ENCODE measurements at regions not wholly inside any gene's neighbourhood (a gene's known extent, or its start where the extent isn't known, plus 50 kb on each side); places are given as distances from the start of the nearest gene placed in this dataset.

DNA sequence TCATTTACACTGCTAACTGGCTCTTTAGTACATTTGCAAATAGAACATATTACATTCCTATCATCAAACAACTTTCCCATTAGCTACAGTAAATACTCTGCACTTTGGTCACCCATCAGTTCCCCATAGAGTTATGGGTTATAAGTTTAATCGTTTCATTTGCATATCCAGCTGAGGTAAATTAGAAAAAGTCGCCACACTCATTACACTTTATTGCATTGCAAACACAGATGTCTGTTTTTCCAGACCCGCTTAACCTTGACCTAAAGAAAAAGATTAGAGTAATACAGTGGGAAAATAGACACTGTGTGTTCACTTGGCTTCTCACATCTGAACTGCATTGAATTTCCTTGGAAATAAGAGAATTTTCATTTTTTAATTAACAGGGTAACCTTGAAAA lies 213.1 kb upstream of the PSMD7 start:
- TF ChIP-seq, protein P1, sequence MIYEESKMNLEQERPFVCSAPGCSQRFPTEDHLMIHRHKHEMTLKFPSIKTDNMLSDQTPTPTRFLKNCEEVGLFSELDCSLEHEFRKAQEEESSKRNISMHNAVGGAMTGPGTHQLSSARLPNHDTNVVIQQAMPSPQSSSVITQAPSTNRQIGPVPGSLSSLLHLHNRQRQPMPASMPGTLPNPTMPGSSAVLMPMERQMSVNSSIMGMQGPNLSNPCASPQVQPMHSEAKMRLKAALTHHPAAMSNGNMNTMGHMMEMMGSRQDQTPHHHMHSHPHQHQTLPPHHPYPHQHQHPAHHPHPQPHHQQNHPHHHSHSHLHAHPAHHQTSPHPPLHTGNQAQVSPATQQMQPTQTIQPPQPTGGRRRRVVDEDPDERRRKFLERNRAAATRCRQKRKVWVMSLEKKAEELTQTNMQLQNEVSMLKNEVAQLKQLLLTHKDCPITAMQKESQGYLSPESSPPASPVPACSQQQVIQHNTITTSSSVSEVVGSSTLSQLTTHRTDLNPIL (CRISPR knock-in tag; IDR thresholded peaks at IDR 0.05; ENCODE audit: low read depth) = no peak
- TF ChIP-seq, protein P2, sequence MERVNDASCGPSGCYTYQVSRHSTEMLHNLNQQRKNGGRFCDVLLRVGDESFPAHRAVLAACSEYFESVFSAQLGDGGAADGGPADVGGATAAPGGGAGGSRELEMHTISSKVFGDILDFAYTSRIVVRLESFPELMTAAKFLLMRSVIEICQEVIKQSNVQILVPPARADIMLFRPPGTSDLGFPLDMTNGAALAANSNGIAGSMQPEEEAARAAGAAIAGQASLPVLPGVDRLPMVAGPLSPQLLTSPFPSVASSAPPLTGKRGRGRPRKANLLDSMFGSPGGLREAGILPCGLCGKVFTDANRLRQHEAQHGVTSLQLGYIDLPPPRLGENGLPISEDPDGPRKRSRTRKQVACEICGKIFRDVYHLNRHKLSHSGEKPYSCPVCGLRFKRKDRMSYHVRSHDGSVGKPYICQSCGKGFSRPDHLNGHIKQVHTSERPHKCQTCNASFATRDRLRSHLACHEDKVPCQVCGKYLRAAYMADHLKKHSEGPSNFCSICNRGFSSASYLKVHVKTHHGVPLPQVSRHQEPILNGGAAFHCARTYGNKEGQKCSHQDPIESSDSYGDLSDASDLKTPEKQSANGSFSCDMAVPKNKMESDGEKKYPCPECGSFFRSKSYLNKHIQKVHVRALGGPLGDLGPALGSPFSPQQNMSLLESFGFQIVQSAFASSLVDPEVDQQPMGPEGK (CRISPR knock-in tag; IDR thresholded peaks at IDR 0.05; ENCODE audit: borderline replicate concordance) = no peak
- TF ChIP-seq, protein P3, sequence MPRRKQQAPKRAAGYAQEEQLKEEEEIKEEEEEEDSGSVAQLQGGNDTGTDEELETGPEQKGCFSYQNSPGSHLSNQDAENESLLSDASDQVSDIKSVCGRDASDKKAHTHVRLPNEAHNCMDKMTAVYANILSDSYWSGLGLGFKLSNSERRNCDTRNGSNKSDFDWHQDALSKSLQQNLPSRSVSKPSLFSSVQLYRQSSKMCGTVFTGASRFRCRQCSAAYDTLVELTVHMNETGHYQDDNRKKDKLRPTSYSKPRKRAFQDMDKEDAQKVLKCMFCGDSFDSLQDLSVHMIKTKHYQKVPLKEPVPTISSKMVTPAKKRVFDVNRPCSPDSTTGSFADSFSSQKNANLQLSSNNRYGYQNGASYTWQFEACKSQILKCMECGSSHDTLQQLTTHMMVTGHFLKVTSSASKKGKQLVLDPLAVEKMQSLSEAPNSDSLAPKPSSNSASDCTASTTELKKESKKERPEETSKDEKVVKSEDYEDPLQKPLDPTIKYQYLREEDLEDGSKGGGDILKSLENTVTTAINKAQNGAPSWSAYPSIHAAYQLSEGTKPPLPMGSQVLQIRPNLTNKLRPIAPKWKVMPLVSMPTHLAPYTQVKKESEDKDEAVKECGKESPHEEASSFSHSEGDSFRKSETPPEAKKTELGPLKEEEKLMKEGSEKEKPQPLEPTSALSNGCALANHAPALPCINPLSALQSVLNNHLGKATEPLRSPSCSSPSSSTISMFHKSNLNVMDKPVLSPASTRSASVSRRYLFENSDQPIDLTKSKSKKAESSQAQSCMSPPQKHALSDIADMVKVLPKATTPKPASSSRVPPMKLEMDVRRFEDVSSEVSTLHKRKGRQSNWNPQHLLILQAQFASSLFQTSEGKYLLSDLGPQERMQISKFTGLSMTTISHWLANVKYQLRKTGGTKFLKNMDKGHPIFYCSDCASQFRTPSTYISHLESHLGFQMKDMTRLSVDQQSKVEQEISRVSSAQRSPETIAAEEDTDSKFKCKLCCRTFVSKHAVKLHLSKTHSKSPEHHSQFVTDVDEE (CRISPR knock-in tag; IDR thresholded peaks at IDR 0.05) = no peak
- TF ChIP-seq ZFP3 (CRISPR knock-in tag; IDR thresholded peaks at IDR 0.05) (no peak), ZFP30 (CRISPR knock-in tag; IDR thresholded peaks at IDR 0.05) (no peak), BACH2 (CRISPR knock-in tag; IDR thresholded peaks at IDR 0.05; ENCODE audit: borderline replicate concordance) (no peak), SNAI2 (CRISPR knock-in tag; IDR thresholded peaks at IDR 0.05) (no peak), CSDC2 (CRISPR knock-in tag; IDR thresholded peaks at IDR 0.05) (no peak), ZC3H10 (CRISPR knock-in tag; IDR thresholded peaks at IDR 0.05) (no peak), ZNF70 (CRISPR knock-in tag; IDR thresholded peaks at IDR 0.05) (no peak), OSR1 (CRISPR knock-in tag; IDR thresholded peaks at IDR 0.05) (no peak), TOX (CRISPR knock-in tag; IDR thresholded peaks at IDR 0.05; ENCODE audit: borderline replicate concordance) (no peak), RARB (CRISPR knock-in tag; IDR thresholded peaks at IDR 0.05) (no peak)
- TF ChIP-seq, protein P4, sequence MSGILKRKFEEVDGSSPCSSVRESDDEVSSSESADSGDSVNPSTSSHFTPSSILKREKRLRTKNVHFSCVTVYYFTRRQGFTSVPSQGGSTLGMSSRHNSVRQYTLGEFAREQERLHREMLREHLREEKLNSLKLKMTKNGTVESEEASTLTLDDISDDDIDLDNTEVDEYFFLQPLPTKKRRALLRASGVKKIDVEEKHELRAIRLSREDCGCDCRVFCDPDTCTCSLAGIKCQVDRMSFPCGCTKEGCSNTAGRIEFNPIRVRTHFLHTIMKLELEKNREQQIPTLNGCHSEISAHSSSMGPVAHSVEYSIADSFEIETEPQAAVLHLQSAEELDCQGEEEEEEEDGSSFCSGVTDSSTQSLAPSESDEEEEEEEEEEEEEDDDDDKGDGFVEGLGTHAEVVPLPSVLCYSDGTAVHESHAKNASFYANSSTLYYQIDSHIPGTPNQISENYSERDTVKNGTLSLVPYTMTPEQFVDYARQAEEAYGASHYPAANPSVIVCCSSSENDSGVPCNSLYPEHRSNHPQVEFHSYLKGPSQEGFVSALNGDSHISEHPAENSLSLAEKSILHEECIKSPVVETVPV (CRISPR knock-in tag; IDR thresholded peaks at IDR 0.05) = no peak

Data from SK-N-SH treated with all-trans-retinoic acid at 6 μM for 48 hours (cell line).